SK-N-SH (cell line): ENCODE measurements at regions not wholly inside any gene's neighbourhood (a gene's known extent, or its start where the extent isn't known, plus 50 kb on each side); places are given as distances from the start of the nearest gene placed in this dataset.
A peak's percentile ranks its signal among the peaks of the same experiment; 100 is the strongest.

ENCODE experiments used
- CTCF ChIA-PET: fragments of 300-600, 350-600 bp; formaldehyde crosslinking; extraction: SDS; loops from one replicate; lab custom pipeline; 2021; lab: Yijun Ruan, JAX
- POLR2A ChIA-PET: fragments of 350-600 bp; sonication (Branson Sonifier 250); formaldehyde crosslinking; extraction: SDS; loops from one replicate; lab custom pipeline; 2020; ENCODE audit warnings: antibody characterized with exemption, inconsistent platforms; lab: Yijun Ruan, JAX
- DNase-seq: peaks from one replicate; pipeline ENCODE4 v3.0.0; 2012
- H2AFZ ChIP-seq: fragments of 200-600 bp; sonication (generic); 2 replicates; pipeline ENCODE4 v1.8.1; 2016; ENCODE audit warnings: antibody characterized with exemption, mild to moderate bottlenecking, low read depth
- H3F3A ChIP-seq: fragments of 200-600 bp; sonication (generic); replicated peaks from 2 replicates; pipeline ENCODE3; 2016; ENCODE audit warnings: antibody characterized with exemption, mild to moderate bottlenecking; ENCODE audit not compliant: insufficient read depth
- H3K27ac ChIP-seq, 2 experiments: fragments of 200-500 bp in 1 of 2; fragments of 200-600 bp in 1 of 2; sonication (Bioruptor generic) in 1 of 2; sonication (generic), shearing (Covaris generic) in 1 of 2; 2 replicates each; pipeline versions ENCODE4 v1.5.1 to v1.6.1; 2014 to 2016; ENCODE audit warnings: low read depth in 2 of 2, inconsistent platforms in 1 of 2, low read length in 1 of 2, mild to moderate bottlenecking in 1 of 2, mixed read lengths in 1 of 2
- H3K27me3 ChIP-seq: fragments of 200-600 bp; sonication (generic), shearing (Covaris generic); 2 replicates; pipeline ENCODE4 v1.6.1; 2016; ENCODE audit warnings: mixed run types; ENCODE audit not compliant: insufficient read depth
- H3K36me3 ChIP-seq, 2 experiments: fragments of 200-500 bp in 1 of 2; fragments of 200-600 bp in 1 of 2; sonication (Bioruptor generic) in 1 of 2; sonication (generic) in 1 of 2; replicated peaks in 1 of 2; 2 replicates each; pipeline versions ENCODE3 to v1.5.1; 2014 to 2016; ENCODE audit warnings: low read length in 1 of 2, mild to moderate bottlenecking in 1 of 2; ENCODE audit not compliant: insufficient read depth in 2 of 2, control insufficient read depth in 1 of 2
- H3K4me1 ChIP-seq, 2 experiments: fragments of 200-500 bp in 1 of 2; fragments of 200-600 bp in 1 of 2; sonication (Bioruptor generic) in 1 of 2; sonication (generic), shearing (Covaris generic) in 1 of 2; 2 replicates each; pipeline versions ENCODE4 v1.5.1 to v1.6.1; 2014 to 2016; ENCODE audit warnings: low read depth in 1 of 2, low read length in 1 of 2, mixed run types in 1 of 2; ENCODE audit not compliant: insufficient read depth in 2 of 2, control insufficient read depth in 1 of 2
- H3K4me2 ChIP-seq: fragments of 200-600 bp; sonication (generic), shearing (Covaris generic); 2 replicates; pipeline ENCODE4 v1.6.1; 2017; ENCODE audit warnings: mixed run types
- H3K4me3 ChIP-seq, 2 experiments: fragments of 200-500 bp in 1 of 2; fragments of 200-600 bp in 1 of 2; sonication (Bioruptor generic) in 1 of 2; sonication (generic), shearing (Covaris generic) in 1 of 2; 2 replicates each; pipeline versions ENCODE4 v1.5.1 to v1.8.1; 2014 to 2016; ENCODE audit warnings: low read depth in 2 of 2, inconsistent platforms in 1 of 2, low read length in 1 of 2, mild to moderate bottlenecking in 1 of 2, mixed read lengths in 1 of 2, moderate library complexity in 1 of 2
- H3K79me2 ChIP-seq: fragments of 200-600 bp; sonication (generic); 2 replicates; pipeline ENCODE4 v1.8.1; 2017; ENCODE audit warnings: mild to moderate bottlenecking; ENCODE audit not compliant: insufficient read depth
- H3K9ac ChIP-seq: fragments of 200-600 bp; sonication (generic); 2 replicates; pipeline ENCODE4 v1.6.1; 2017; ENCODE audit warnings: mixed run types
- H3K9me2 ChIP-seq: fragments of 200-600 bp; sonication (generic); 2 replicates; pipeline ENCODE4 v1.6.1; 2017; ENCODE audit warnings: mixed run types
- H3K9me3 ChIP-seq: fragments of 200-600 bp; sonication (generic); 2 replicates; pipeline ENCODE4 v1.6.1; 2017; ENCODE audit warnings: mixed run types, mild to moderate bottlenecking, moderate library complexity
- H4K20me1 ChIP-seq: fragments of 200-600 bp; sonication (generic); 2 replicates; pipeline ENCODE4 v1.6.1; 2017; ENCODE audit warnings: mild to moderate bottlenecking, mixed run types; ENCODE audit not compliant: insufficient read depth
- CTCF ChIP-seq: fragments of 200-600 bp; sonication (generic); IDR thresholded peaks from 2 replicates; pipeline ENCODE4 v1.6.1; 2017; ENCODE audit warnings: antibody characterized with exemption, mild to moderate bottlenecking, moderate library complexity
- EZH2phosphoT487 ChIP-seq: fragments of 200-600 bp; sonication (generic); IDR thresholded peaks from 2 replicates; pipeline ENCODE4 v1.6.1; 2017; ENCODE audit warnings: low read depth, mixed run types, mild to moderate bottlenecking, antibody characterized with exemption, moderate library complexity, borderline replicate concordance
- FOXM1 ChIP-seq: IDR thresholded peaks from 2 replicates; pipeline ENCODE4 v1.4.0; 2012; ENCODE audit warnings: low read depth, mild to moderate bottlenecking
- GABPA ChIP-seq: IDR thresholded peaks from 2 replicates; pipeline ENCODE4 v1.4.0; 2012; ENCODE audit warnings: low read depth, mild to moderate bottlenecking
- JUND ChIP-seq: IDR thresholded peaks from 2 replicates; pipeline ENCODE4 v1.4.0; 2012
- MEF2A ChIP-seq: IDR thresholded peaks from 2 replicates; pipeline ENCODE4 v1.4.0; 2012; ENCODE audit warnings: low read depth, borderline replicate concordance
- PBX3 ChIP-seq: IDR thresholded peaks from 2 replicates; pipeline ENCODE4; 2012
- POLR2AphosphoS5 ChIP-seq: IDR thresholded peaks from 2 replicates; pipeline ENCODE4 v1.6.1; 2012; ENCODE audit warnings: low read depth, low read length
- RAD21 ChIP-seq: IDR thresholded peaks from 2 replicates; pipeline ENCODE4 v1.6.1; 2012; ENCODE audit warnings: mild to moderate bottlenecking, low read length
- RFX5 ChIP-seq: IDR thresholded peaks from 2 replicates; pipeline ENCODE4 v1.6.1; 2012; ENCODE audit warnings: mild to moderate bottlenecking, improper control_type of control experiment, low read length
- SMC3 ChIP-seq: IDR thresholded peaks from 2 replicates; pipeline ENCODE4 v1.6.1; 2012; ENCODE audit warnings: low read depth, low read length, improper control_type of control experiment
- USF2 ChIP-seq: fragments of 150-350 bp; IDR thresholded peaks from 2 replicates; pipeline ENCODE4 v1.6.1; 2017; ENCODE audit warnings: antibody characterized with exemption, low read length, low read depth, borderline replicate concordance
- YY1 ChIP-seq: IDR thresholded peaks from 2 replicates; pipeline ENCODE4 v1.4.0; 2012; ENCODE audit warnings: low read depth, mild to moderate bottlenecking
- ZBTB33 ChIP-seq: IDR thresholded peaks from 2 replicates; pipeline ENCODE4 v1.4.0; 2012; ENCODE audit warnings: low read depth, borderline replicate concordance
- WGBS: methylation state at CpG from one replicate; pipeline ENCODE4 v1.1.6; 2017; ENCODE audit warnings: low lambda C conversion rate; 5-methylcytosine and 5-hydroxymethylcytosine counted together

GRCh38 chrX:113260474-113260873 lies 419.8 kb upstream of the AMOT start:
- WGBS, result 39% methylated on average over 3 of the region's 3 CpGs
- no peak overlapping the region for H3K27ac ChIP-seq
- H3K79me2 ChIP-seq, result no peaks in the 10 kb centered on the region
- H3K4me2 ChIP-seq, result no peak overlapping the region
- H3K9me2 ChIP-seq, result no peaks in the 10 kb centered on the region
- no peak overlapping the region for H2AFZ ChIP-seq
- no peak for DNase-seq
- CTCF ChIA-PET, result no interaction called here
- H3K27me3 ChIP-seq, result no peaks in the 10 kb centered on the region; the same call in 1 of the 2 replicates
- POLR2A ChIA-PET, result no interaction called here
- no peaks in the 10 kb centered on the region for H4K20me1 ChIP-seq
- H3K36me3 ChIP-seq, result no peaks in the 10 kb centered on the region
- no peak overlapping the region for H3K9ac ChIP-seq
- no peak overlapping the region for H3K4me3 ChIP-seq
- no peak for TF ChIP-seq FOXM1
- TF ChIP-seq GABPA, result no peak
- TF ChIP-seq ZBTB33, result no peak
- TF ChIP-seq YY1, result no peak
- no peak for TF ChIP-seq PBX3
- TF ChIP-seq USF2, result no peak
- no peak for TF ChIP-seq MEF2A
- no peak for TF ChIP-seq RFX5
- TF ChIP-seq CTCF, result peak; percentile 42
- no peak for TF ChIP-seq EZH2phosphoT487
- TF ChIP-seq POLR2AphosphoS5, result no peak
- peak; percentile 33 for TF ChIP-seq RAD21
- TF ChIP-seq JUND, result no peak
- TF ChIP-seq SMC3, result no peak
- TF ChIP-seq, all 33 proteins: peak for 2
- H3K4me1 ChIP-seq, result no peaks in the 10 kb centered on the region
- H3K9me3 ChIP-seq, result no peaks in the 10 kb centered on the region
- no peaks in the 10 kb centered on the region for H3F3A ChIP-seq
